Esophagus squamous epithelium (tissue), 5 donors: ENCODE measurements at regions not wholly inside any gene's neighbourhood (a gene's known extent, or its start where the extent isn't known, plus 50 kb on each side); places are given as distances from the start of the nearest gene placed in this dataset.

Experiments used
- DNase-seq: peaks from one replicate; lab custom pipeline; 2025; lab: John Stamatoyannopoulos, UW
- H3K27ac ChIP-seq, 4 donors: fragments of 200-600 bp; sonication (generic); one replicate each; pipeline ENCODE4 v1.5.1; 2016 to 2019; ENCODE audit warnings: mild to moderate bottlenecking in 1 of 4
- H3K27me3 ChIP-seq, 4 donors: fragments of 200-600 bp; sonication (generic); 1 replicate in 3 of 4; 2 replicates in 1 of 4; pipeline versions ENCODE4 v1.5.1 to v1.6.0; 2017 to 2021; ENCODE audit warnings: antibody characterized with exemption in 1 of 4
- H3K36me3 ChIP-seq, 3 donors: fragments of 200-600 bp; sonication (generic); one replicate each; pipeline ENCODE4 v1.5.1; 2016 to 2019
- H3K4me1 ChIP-seq, 3 donors: fragments of 200-600 bp; sonication (generic); one replicate each; pipeline ENCODE4 v1.5.1; 2017 to 2019
- H3K4me3 ChIP-seq, 4 donors: fragments of 200-600 bp; sonication (generic); 1 replicate in 3 of 4; 2 replicates in 1 of 4; pipeline ENCODE4 v1.5.1; 2016 to 2019; ENCODE audit warnings: mild to moderate bottlenecking in 2 of 4, moderate library complexity in 1 of 4
- H3K9me3 ChIP-seq, 3 donors: fragments of 200-600 bp; sonication (generic); one replicate each; pipeline ENCODE4 v1.5.1; 2016 to 2019
- POLR2A ChIP-seq, 4 donors: fragments of 450-650 bp; IDR thresholded peaks; one replicate each; pipeline ENCODE4 v1.6.1; 2017; ENCODE audit warnings: antibody characterized with exemption in 4 of 4, mild to moderate bottlenecking in 4 of 4, moderate library complexity in 3 of 4
- WGBS, 2 donors: methylation state at CpG; one replicate each; pipeline ENCODE4 v1.1.5; 2018; 5-methylcytosine and 5-hydroxymethylcytosine counted together
- intact Hi-C: fragments of 100-400 bp; cut with DNase I; formaldehyde crosslinking; loops from one replicate; pipeline ENCODE4 v1.15.0; 2022
- TF ChIP-seq, protein P1 (sequence below), 6 experiments: fragments of 450-650 bp in 4 of 6; fragments of 200-600 bp in 2 of 6; sonication (generic) in 2 of 6; IDR thresholded peaks; one replicate each; pipeline ENCODE4 v1.5.1; 2016 to 2019; ENCODE audit warnings: antibody characterized with exemption in 6 of 6, mild to moderate bottlenecking in 4 of 6, moderate library complexity in 4 of 6
- donor health status: DM: yes; HTN: yes; CAD: no.

DNA sequence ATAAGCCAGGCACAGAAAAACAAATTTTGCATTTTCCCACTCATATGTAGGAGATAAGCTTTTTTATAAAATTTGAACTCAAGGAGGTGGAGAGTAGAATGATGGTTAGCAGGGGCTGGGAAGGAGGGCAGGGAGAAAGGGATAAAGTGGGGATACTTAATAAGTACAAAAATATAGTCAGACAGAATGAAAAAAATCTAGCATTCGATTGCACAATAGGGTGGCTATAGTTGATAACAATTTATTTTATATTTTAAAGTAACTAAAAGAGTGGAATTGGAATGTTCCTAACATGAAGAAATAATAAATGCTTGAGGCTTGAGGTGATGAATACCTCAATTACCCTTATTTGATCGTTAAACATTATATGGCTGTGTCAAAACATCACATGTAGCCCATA, 415.7 kb upstream of the STEAP1 start:
- H3K4me3 ChIP-seq: no peak overlapping the region
- no peak for TF ChIP-seq POLR2A (IDR thresholded peaks at IDR 0.05)
- TF ChIP-seq, protein P1, sequence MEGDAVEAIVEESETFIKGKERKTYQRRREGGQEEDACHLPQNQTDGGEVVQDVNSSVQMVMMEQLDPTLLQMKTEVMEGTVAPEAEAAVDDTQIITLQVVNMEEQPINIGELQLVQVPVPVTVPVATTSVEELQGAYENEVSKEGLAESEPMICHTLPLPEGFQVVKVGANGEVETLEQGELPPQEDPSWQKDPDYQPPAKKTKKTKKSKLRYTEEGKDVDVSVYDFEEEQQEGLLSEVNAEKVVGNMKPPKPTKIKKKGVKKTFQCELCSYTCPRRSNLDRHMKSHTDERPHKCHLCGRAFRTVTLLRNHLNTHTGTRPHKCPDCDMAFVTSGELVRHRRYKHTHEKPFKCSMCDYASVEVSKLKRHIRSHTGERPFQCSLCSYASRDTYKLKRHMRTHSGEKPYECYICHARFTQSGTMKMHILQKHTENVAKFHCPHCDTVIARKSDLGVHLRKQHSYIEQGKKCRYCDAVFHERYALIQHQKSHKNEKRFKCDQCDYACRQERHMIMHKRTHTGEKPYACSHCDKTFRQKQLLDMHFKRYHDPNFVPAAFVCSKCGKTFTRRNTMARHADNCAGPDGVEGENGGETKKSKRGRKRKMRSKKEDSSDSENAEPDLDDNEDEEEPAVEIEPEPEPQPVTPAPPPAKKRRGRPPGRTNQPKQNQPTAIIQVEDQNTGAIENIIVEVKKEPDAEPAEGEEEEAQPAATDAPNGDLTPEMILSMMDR (IDR thresholded peaks at IDR 0.05): no peak

DNA sequence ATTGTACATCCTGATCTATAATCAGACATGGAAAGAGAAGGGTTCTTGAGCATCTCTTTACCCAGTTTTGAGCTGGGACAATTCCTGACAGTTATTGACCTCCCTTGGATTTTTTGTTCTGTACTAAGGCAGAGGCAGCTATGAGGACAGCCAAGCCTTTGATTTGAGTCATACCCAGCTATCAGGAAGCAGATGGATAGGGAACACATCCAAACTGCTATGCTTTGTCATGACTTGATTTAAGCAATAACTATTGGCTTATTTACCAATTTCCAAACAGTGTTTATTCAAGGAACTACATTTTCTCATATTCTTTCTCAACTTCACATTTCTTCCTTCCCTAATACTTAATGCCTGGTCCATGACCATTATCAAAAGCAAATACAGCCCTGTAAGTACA, 396.4 kb upstream of the STEAP1 start:
- H3K9me3 ChIP-seq: no peaks in the 10 kb centered on the region
- TF ChIP-seq POLR2A (IDR thresholded peaks at IDR 0.05): no peak
- TF ChIP-seq, protein P1 (IDR thresholded peaks at IDR 0.05): no peak
- DNase-seq: no peak
- H3K36me3 ChIP-seq: no peaks in the 10 kb centered on the region
- intact Hi-C loops: no loop called here
- H3K4me3 ChIP-seq: no peak overlapping the region
- H3K27me3 ChIP-seq: no peaks in the 10 kb centered on the region
- H3K4me1 ChIP-seq: no peaks in the 10 kb centered on the region
- no peak overlapping the region for H3K27ac ChIP-seq

More for the DNA sequence above, 415.7 kb upstream of the STEAP1 start:
- Histone ChIP-seq H3K36me3 (no peaks in the 10 kb centered on the region), H3K4me1 (no peaks in the 10 kb centered on the region), H3K27me3 (no peaks in the 10 kb centered on the region), H3K27ac (no peak overlapping the region), H3K9me3 (no peaks in the 10 kb centered on the region)
- 47 to 72% methylated on average over 2 of the region's 2 CpGs for WGBS, 2 donors
- DNase-seq: no peak
- intact Hi-C loops: no loop called here

DNA sequence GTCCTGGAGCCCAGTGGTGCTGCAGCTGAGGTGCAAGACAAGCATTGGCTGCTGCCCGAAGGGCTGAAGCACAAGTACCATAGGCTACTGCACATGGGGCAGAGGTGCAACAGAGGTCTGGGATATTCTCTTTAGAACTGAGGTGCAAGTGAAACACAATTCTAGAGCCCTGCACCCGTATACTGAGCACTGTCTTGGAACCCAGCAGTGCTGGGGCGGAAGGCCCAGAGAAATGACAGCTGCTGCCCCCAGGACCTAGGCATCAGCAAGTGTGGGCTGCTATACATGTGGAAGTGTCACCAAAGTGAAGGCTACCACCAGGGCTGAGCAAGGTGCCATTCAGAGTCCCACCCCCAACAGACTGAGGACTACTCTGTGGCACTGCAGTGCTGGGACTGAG, 393.6 kb upstream of the STEAP1 start:
- H3K36me3 ChIP-seq: no peaks in the 10 kb centered on the region
- no peak for TF ChIP-seq POLR2A (IDR thresholded peaks at IDR 0.05)
- TF ChIP-seq, protein P1 (IDR thresholded peaks at IDR 0.05): no peak
- H3K27ac ChIP-seq: no peak overlapping the region
- no peaks in the 10 kb centered on the region for H3K4me1 ChIP-seq
- H3K9me3 ChIP-seq: no peaks in the 10 kb centered on the region
- 64% methylated on average over 3 of the region's 3 CpGs; no CpG with 5 or more reads in 1 of the 2 donors for WGBS, 2 donors
- no peak for DNase-seq
- intact Hi-C loops: no loop called here
- H3K27me3 ChIP-seq: no peaks in the 10 kb centered on the region
- H3K4me3 ChIP-seq: no peak overlapping the region

DNA sequence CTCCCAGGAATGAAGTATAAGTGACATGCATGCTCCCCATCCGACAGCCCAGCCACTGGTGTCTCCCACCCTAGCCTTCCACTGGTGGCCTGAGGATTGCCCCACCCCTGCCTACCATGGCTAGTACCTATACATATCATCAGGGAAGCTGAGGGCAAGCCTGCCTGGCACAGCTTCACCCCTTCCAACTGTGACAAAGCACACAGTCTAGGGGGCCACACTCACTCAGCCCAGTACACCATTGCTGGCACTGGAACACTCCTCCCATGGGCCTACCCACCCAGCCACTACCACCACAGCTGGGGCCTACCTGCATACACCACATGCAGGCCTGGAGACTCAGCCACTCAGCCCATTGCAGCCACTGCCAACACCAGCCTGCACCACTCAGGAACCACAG, 393.1 kb upstream of the STEAP1 start:
- intact Hi-C loops: no loop called here
- Histone ChIP-seq H3K9me3 (no peaks in the 10 kb centered on the region), H3K27ac (no peak overlapping the region), H3K4me1 (no peaks in the 10 kb centered on the region), H3K4me3 (no peak overlapping the region), H3K36me3 (no peaks in the 10 kb centered on the region), H3K27me3 (no peaks in the 10 kb centered on the region)
- no peak for DNase-seq
- TF ChIP-seq POLR2A (IDR thresholded peaks at IDR 0.05): no peak
- TF ChIP-seq, protein P1 (IDR thresholded peaks at IDR 0.05): no peak
- WGBS, 2 donors: 100% methylated on average over 1 of the region's 1 CpG; no CpG with 5 or more reads in 1 of the 2 donors

DNA sequence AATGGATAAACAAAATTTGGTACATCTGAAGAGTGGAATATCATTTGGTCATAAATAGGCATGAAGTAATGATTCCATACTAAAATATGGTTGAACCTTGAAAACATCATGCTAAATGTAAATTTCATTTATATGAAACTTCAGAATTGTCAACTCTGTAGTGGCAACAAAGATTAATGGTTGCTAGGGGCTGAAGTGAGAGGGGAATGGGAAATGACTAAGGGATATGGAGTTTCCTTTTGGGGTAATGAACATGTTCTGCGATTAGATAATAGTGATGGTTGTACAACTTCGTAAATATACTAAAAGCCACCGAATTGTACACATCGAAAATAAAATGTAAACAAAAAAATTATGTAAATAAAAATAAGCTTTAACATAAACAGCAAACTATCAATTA, 384.1 kb upstream of the STEAP1 start:
- no peaks in the 10 kb centered on the region for H3K4me1 ChIP-seq
- 53 to 54% methylated on average over 4 of the region's 4 CpGs for WGBS, 2 donors

More for the DNA sequence above, 384.1 kb upstream of the STEAP1 start:
- intact Hi-C loops: no loop called here
- Histone ChIP-seq H3K27ac (no peak overlapping the region), H3K9me3 (no peaks in the 10 kb centered on the region), H3K36me3 (no peaks in the 10 kb centered on the region), H3K4me3 (no peak overlapping the region), H3K27me3 (no peaks in the 10 kb centered on the region)
- DNase-seq: no peak
- TF ChIP-seq, protein P1 (IDR thresholded peaks at IDR 0.05): no peak
- no peak for TF ChIP-seq POLR2A (IDR thresholded peaks at IDR 0.05)
